GM23338 (cell line): ENCODE measurements at regions not wholly inside any gene's neighbourhood (a gene's known extent, or its start where the extent isn't known, plus 50 kb on each side); places are given as distances from the start of the nearest gene placed in this dataset.

Experiments used
- ATAC-seq: fragments of 200-7000 bp; cut with Tn5 transposase; 3 replicates; pipeline ENCODE4 v1.9.1; 2020
- DNase-seq: peaks from one replicate; pipeline ENCODE4 v3.0.0-alpha.2; 2015; ENCODE audit warnings: low spot score
- H2AFZ ChIP-seq: fragments of 200-600 bp; sonication (generic); 2 replicates; pipeline ENCODE4 v1.8.0; 2016; ENCODE audit warnings: antibody characterized with exemption, mild to moderate bottlenecking, moderate library complexity
- H3F3A ChIP-seq: fragments of 200-600 bp; sonication (generic); replicated peaks from 2 replicates; pipeline ENCODE4 v1.8.0; 2017; ENCODE audit warnings: antibody characterized with exemption, mixed run types, low read depth
- H3K27ac ChIP-seq: fragments of 200-600 bp; sonication (generic); 2 replicates; pipeline ENCODE4 v1.6.1; 2016; ENCODE audit warnings: low read depth
- H3K27me3 ChIP-seq: fragments of 200-600 bp; sonication (generic); 2 replicates; pipeline ENCODE4 v1.8.0; 2016; ENCODE audit warnings: mild to moderate bottlenecking, mixed run types, moderate library complexity; ENCODE audit not compliant: insufficient read depth
- H3K36me3 ChIP-seq: fragments of 200-600 bp; sonication (generic); 2 replicates; pipeline ENCODE4 v1.8.0; 2016; ENCODE audit warnings: mild to moderate bottlenecking; ENCODE audit not compliant: insufficient read depth
- H3K4me1 ChIP-seq: fragments of 200-600 bp; sonication (generic); 2 replicates; pipeline ENCODE4 v1.8.0; 2016; ENCODE audit warnings: mild to moderate bottlenecking, moderate library complexity; ENCODE audit not compliant: insufficient read depth
- H3K4me2 ChIP-seq: fragments of 200-600 bp; sonication (generic); 2 replicates; pipeline ENCODE4 v1.7.1; 2017; ENCODE audit warnings: mixed run types
- H3K4me3 ChIP-seq: fragments of 200-600 bp; sonication (generic); 2 replicates; pipeline ENCODE4 v1.6.1; 2016; ENCODE audit warnings: mixed run types
- H3K79me2 ChIP-seq: fragments of 200-600 bp; sonication (generic); replicated peaks from 2 replicates; pipeline ENCODE4 v1.8.0; 2017; ENCODE audit warnings: mild to moderate bottlenecking; ENCODE audit not compliant: insufficient read depth
- H3K9me2 ChIP-seq: fragments of 200-600 bp; sonication (generic); 2 replicates; pipeline ENCODE4 v1.8.0; 2017; ENCODE audit not compliant: insufficient read depth
- H4K20me1 ChIP-seq: fragments of 200-600 bp; sonication (generic); replicated peaks from 2 replicates; pipeline ENCODE4 v1.8.0; 2017; ENCODE audit warnings: mild to moderate bottlenecking; ENCODE audit not compliant: insufficient read depth
- H3K27ac Mint-ChIP-seq: 2 replicates; pipeline ENCODE4 v1.8.0; 2020; ENCODE audit warnings: inconsistent platforms, mild to moderate bottlenecking, moderate library complexity, mixed read lengths
- H3K27me3 Mint-ChIP-seq: 3 replicates; pipeline ENCODE4 v1.8.0; 2022; ENCODE audit warnings: low read depth, mild to moderate bottlenecking, moderate library complexity, mixed read lengths, inconsistent platforms; ENCODE audit not compliant: insufficient read depth, poor library complexity
- H3K36me3 Mint-ChIP-seq: 3 replicates; pipeline ENCODE4 v1.8.0; 2021; ENCODE audit warnings: low read depth, mild to moderate bottlenecking, inconsistent platforms, moderate library complexity, mixed read lengths
- H3K4me1 Mint-ChIP-seq: 3 replicates; pipeline ENCODE4 v1.8.0; 2020; ENCODE audit warnings: mild to moderate bottlenecking, inconsistent platforms, mixed read lengths
- H3K4me3 Mint-ChIP-seq: 3 replicates; pipeline ENCODE4 v1.8.0; 2021; ENCODE audit warnings: moderate library complexity, mild to moderate bottlenecking, inconsistent platforms, mixed read lengths
- H3K9me3 Mint-ChIP-seq: 3 replicates; pipeline ENCODE4 v1.8.0; 2020; ENCODE audit warnings: moderate library complexity, mild to moderate bottlenecking, inconsistent platforms, mixed read lengths
- CREB1 ChIP-seq: fragments of 250-450 bp; sonication (Bioruptor Pico); IDR thresholded peaks from 2 replicates; pipeline ENCODE4 v1.5.0; 2020; ENCODE audit warnings: low read depth, mild to moderate bottlenecking, moderate library complexity
- ETS1 ChIP-seq: IDR thresholded peaks from 2 replicates; pipeline ENCODE4 v1.6.1; 2016; ENCODE audit warnings: antibody characterized with exemption
- EZH2phosphoT487 ChIP-seq: fragments of 200-600 bp; sonication (generic); IDR thresholded peaks from one replicate; pipeline ENCODE4 v1.8.1; 2018; ENCODE audit warnings: antibody characterized with exemption; ENCODE audit not compliant: unreplicated experiment
- JUNB ChIP-seq: IDR thresholded peaks from one replicate; pipeline ENCODE4 v1.6.1; 2016; ENCODE audit warnings: antibody characterized with exemption; ENCODE audit not compliant: unreplicated experiment
- NANOG ChIP-seq: IDR thresholded peaks from 2 replicates; pipeline ENCODE4 v1.6.1; 2016; ENCODE audit warnings: antibody characterized with exemption, borderline replicate concordance
- POLR2AphosphoS5 ChIP-seq: IDR thresholded peaks from 2 replicates; pipeline ENCODE4 v1.6.1; 2016; ENCODE audit warnings: antibody characterized with exemption, low read depth
- STAT1 ChIP-seq: IDR thresholded peaks from one replicate; pipeline ENCODE4 v1.6.1; 2016; ENCODE audit warnings: antibody characterized with exemption; ENCODE audit not compliant: unreplicated experiment
- ZNF114 ChIP-seq: fragments of 250-450 bp; sonication (Bioruptor Pico); IDR thresholded peaks from 2 replicates; pipeline ENCODE4 v1.5.0; 2020; ENCODE audit warnings: mild to moderate bottlenecking, moderate library complexity
- ZNF331 ChIP-seq: fragments of 250-450 bp; sonication (Bioruptor Pico); IDR thresholded peaks from 2 replicates; pipeline ENCODE4 v1.5.0; 2020; ENCODE audit warnings: low read depth, mild to moderate bottlenecking, moderate library complexity

GRCh38 chr16:86202760-86203426, 303.9 kb downstream of the IRF8 start:
- peaks cover 10% of the 10 kb centered on the region for H3K4me1 ChIP-seq
- Mint-ChIP-seq H3K36me3 (no peaks in the 10 kb centered on the region), H3K27ac (no peak overlapping the region), H3K9me3 (no peaks in the 10 kb centered on the region), H3K4me1 (peaks cover 40% of the 10 kb centered on the region), H3K4me3 (no peak overlapping the region; the same call in 2 of the 3 replicates), H3K27me3 (peaks cover 22% of the 10 kb centered on the region)
- no peak overlapping the region for H3K4me3 ChIP-seq
- H2AFZ ChIP-seq, result no peak overlapping the region; the same call in 1 of the 2 replicates
- H3K79me2 ChIP-seq, result no peaks in the 10 kb centered on the region
- no peak overlapping the region for H3K27ac ChIP-seq
- no peaks in the 10 kb centered on the region for H3F3A ChIP-seq
- H3K36me3 ChIP-seq, result no peaks in the 10 kb centered on the region
- no peak for DNase-seq
- no peak for ATAC-seq
- no peaks in the 10 kb centered on the region for H3K27me3 ChIP-seq
- no peak overlapping the region for H3K4me2 ChIP-seq
- no peaks in the 10 kb centered on the region for H4K20me1 ChIP-seq
- H3K9me2 ChIP-seq, result no peaks in the 10 kb centered on the region
- TF ChIP-seq NANOG, result no peak
- no peak for TF ChIP-seq POLR2AphosphoS5
- no peak for TF ChIP-seq ZNF114 (CRISPR knock-in tag)
- TF ChIP-seq CREB1, result no peak
- TF ChIP-seq STAT1, result no peak

GRCh38 chr16:86203557-86204275, 304.8 kb downstream of the IRF8 start:
- no peak overlapping the region for H3K4me3 Mint-ChIP-seq
- H3K27ac ChIP-seq, result no peak overlapping the region
- H3K27me3 ChIP-seq, result no peaks in the 10 kb centered on the region
- no peaks in the 10 kb centered on the region for H3F3A ChIP-seq
- H2AFZ ChIP-seq, result no peak overlapping the region
- no peaks in the 10 kb centered on the region for H3K9me2 ChIP-seq
- no peak overlapping the region for H3K4me3 ChIP-seq
- no peaks in the 10 kb centered on the region for H3K36me3 ChIP-seq
- peaks cover 7% of the 10 kb centered on the region; the same call in 1 of the 2 replicates for H3K4me1 ChIP-seq
- H3K4me2 ChIP-seq, result no peak overlapping the region
- H3K9me3 Mint-ChIP-seq, result no peaks in the 10 kb centered on the region
- no peaks in the 10 kb centered on the region for H3K36me3 Mint-ChIP-seq
- H4K20me1 ChIP-seq, result no peaks in the 10 kb centered on the region
- peaks cover 39% of the 10 kb centered on the region for H3K4me1 Mint-ChIP-seq
- H3K79me2 ChIP-seq, result no peaks in the 10 kb centered on the region
- peaks cover 20% of the 10 kb centered on the region for H3K27me3 Mint-ChIP-seq
- no peak for ATAC-seq
- no peak for TF ChIP-seq ZNF331 (CRISPR knock-in tag)
- TF ChIP-seq JUNB, result no peak
- TF ChIP-seq POLR2AphosphoS5, result no peak
- no peak overlapping the region for H3K27ac Mint-ChIP-seq
- DNase-seq, result no peak

GRCh38 chr16:86205521-86206245, 304.6 kb upstream of the FOXF1 start:
- Histone ChIP-seq H3K79me2 (no peaks in the 10 kb centered on the region), H3K4me1 (no peaks in the 10 kb centered on the region), H3K9me2 (no peaks in the 10 kb centered on the region), H3F3A (no peaks in the 10 kb centered on the region), H3K27ac (no peak overlapping the region), H3K27me3 (no peaks in the 10 kb centered on the region), H2AFZ (no peak overlapping the region), H3K36me3 (no peaks in the 10 kb centered on the region), H4K20me1 (no peaks in the 10 kb centered on the region), H3K4me3 (no peak overlapping the region), H3K4me2 (no peak overlapping the region)
- DNase-seq (no peak), ATAC-seq (no peak)
- Mint-ChIP-seq H3K4me3 (no peak overlapping the region), H3K27me3 (peaks cover 11% of the 10 kb centered on the region), H3K27ac (no peak overlapping the region), H3K36me3 (peaks cover 4% of the 10 kb centered on the region; the same call in 1 of the 3 replicates), H3K9me3 (peaks cover 7% of the 10 kb centered on the region; the same call in 2 of the 3 replicates), H3K4me1 (peaks cover 30% of the 10 kb centered on the region)
- TF ChIP-seq JUNB (no peak), CREB1 (no peak), ZNF331 (CRISPR knock-in tag) (no peak), ZNF114 (CRISPR knock-in tag) (no peak), EZH2phosphoT487 (no peak), ETS1 (no peak)
